Upper lobe of right lung (tissue), 1 donor: ENCODE measurements at regions not wholly inside any gene's neighbourhood (a gene's known extent, or its start where the extent isn't known, plus 50 kb on each side); places are given as distances from the start of the nearest gene placed in this dataset.

ENCODE experiments used
- ATAC-seq: fragments of 200-7000 bp; cut with Tn5 transposase; one replicate; pipeline ENCODE4 v1.9.1; 2020; ENCODE audit warnings: mild to moderate bottlenecking, moderate library complexity
- DNase-seq: peaks from one replicate; pipeline ENCODE4 v3.0.0-alpha.2; 2020
- H3K27ac ChIP-seq: fragments of 200-600 bp; one replicate; pipeline ENCODE4 v1.8.0; 2022
- H3K27me3 ChIP-seq: fragments of 200-600 bp; one replicate; pipeline ENCODE4 v1.8.0; 2022; ENCODE audit warnings: mild to moderate bottlenecking
- H3K36me3 ChIP-seq: fragments of 200-600 bp; one replicate; pipeline ENCODE4 v1.8.0; 2022
- H3K4me1 ChIP-seq: fragments of 200-600 bp; one replicate; pipeline ENCODE4 v1.8.0; 2022
- H3K4me3 ChIP-seq: fragments of 200-600 bp; one replicate; pipeline ENCODE4 v1.8.0; 2022; ENCODE audit warnings: mild to moderate bottlenecking
- H3K9me3 ChIP-seq: fragments of 200-600 bp; one replicate; pipeline ENCODE4 v1.8.0; 2022
- intact Hi-C: fragments of 100-400 bp; cut with DNase I; formaldehyde crosslinking; loops from one replicate; pipeline ENCODE4 v1.11.0; 2022
- TF ChIP-seq, protein P1 (sequence below): fragments of 200-600 bp; IDR thresholded peaks from one replicate; pipeline ENCODE4 v1.8.0; 2022; ENCODE audit warnings: antibody characterized with exemption
- donor health status: DM: no; HTN: yes; CAD: no; lungs with severe emphysema.

DNA sequence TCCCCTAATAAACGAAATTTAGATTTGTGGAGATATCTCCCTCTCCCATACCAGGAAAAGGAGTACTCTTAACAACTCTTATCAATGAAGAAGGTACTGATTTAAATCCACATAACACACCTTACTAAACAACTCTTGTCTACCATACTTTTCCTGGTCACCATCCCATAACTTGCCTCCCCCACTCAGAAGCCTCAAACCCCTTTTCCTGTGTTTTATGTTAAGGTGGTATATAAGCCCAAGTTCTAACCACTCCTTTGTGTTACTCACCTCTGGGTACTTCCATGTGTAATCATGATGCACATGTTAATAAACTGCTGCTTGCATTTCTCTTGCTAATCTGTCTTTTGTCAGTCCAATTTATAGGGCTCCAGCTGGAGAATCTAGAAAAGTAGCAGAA lies 330.7 kb downstream of the CD83 start:
- H3K9me3 ChIP-seq = no peaks in the 10 kb centered on the region
- no peaks in the 10 kb centered on the region for H3K36me3 ChIP-seq
- no peak overlapping the region for H3K27ac ChIP-seq
- H3K4me1 ChIP-seq = no peaks in the 10 kb centered on the region
- ATAC-seq (no peak), DNase-seq (no peak)
- no peak overlapping the region for H3K4me3 ChIP-seq
- intact Hi-C loops = no loop called here
- TF ChIP-seq, protein P1, sequence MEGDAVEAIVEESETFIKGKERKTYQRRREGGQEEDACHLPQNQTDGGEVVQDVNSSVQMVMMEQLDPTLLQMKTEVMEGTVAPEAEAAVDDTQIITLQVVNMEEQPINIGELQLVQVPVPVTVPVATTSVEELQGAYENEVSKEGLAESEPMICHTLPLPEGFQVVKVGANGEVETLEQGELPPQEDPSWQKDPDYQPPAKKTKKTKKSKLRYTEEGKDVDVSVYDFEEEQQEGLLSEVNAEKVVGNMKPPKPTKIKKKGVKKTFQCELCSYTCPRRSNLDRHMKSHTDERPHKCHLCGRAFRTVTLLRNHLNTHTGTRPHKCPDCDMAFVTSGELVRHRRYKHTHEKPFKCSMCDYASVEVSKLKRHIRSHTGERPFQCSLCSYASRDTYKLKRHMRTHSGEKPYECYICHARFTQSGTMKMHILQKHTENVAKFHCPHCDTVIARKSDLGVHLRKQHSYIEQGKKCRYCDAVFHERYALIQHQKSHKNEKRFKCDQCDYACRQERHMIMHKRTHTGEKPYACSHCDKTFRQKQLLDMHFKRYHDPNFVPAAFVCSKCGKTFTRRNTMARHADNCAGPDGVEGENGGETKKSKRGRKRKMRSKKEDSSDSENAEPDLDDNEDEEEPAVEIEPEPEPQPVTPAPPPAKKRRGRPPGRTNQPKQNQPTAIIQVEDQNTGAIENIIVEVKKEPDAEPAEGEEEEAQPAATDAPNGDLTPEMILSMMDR = no peak
- H3K27me3 ChIP-seq = no peaks in the 10 kb centered on the region

DNA sequence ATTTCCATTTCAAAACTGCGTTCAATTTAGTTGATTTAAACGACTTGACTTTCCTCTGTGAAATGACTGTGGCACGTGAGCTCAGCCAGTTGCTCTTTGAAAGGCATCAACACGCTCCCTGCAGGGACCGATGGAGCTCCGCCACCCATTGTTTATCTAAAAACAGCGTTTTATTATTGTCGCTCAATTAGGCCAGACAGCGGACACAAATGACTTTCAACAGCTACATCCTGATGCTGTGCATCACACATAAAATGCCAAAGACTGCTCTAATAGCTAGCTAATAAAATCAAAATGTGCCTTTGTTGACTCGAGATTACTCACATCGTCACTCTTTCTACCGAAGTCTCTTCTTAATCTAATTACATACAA lies 332.5 kb downstream of the CD83 start:
- intact Hi-C loops = no loop called here
- H3K4me3 ChIP-seq = no peak overlapping the region

DNA sequence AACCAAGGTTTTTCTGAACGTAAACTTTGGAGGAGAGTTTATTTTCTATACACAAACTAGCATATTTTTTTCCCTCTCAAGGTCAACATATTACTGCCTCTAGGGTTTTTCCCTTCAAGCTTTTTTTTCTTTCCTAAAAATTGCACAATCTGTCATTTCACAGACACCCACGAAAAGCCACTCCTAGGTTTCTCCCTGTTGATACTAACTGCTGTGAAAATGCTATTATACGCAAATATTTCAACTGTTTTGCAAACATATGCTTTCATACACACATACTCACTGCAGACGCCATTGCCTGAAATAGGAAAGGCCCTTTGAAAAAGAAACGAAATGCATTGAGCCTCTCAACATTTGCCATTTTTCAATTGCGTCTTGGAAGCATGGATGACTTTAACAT lies 333.0 kb downstream of the CD83 start:
- Histone ChIP-seq H3K36me3 (no peaks in the 10 kb centered on the region), H3K27ac (no peak overlapping the region), H3K4me1 (no peaks in the 10 kb centered on the region), H3K4me3 (no peak overlapping the region), H3K9me3 (no peaks in the 10 kb centered on the region), H3K27me3 (no peaks in the 10 kb centered on the region)
- ATAC-seq (no peak), DNase-seq (no peak)
- TF ChIP-seq, protein P1 = no peak
- intact Hi-C loops = no loop called here

More for the DNA sequence above, 332.5 kb downstream of the CD83 start:
- DNase-seq (no peak), ATAC-seq (no peak)
- Histone ChIP-seq H3K36me3 (no peaks in the 10 kb centered on the region), H3K27ac (no peak overlapping the region), H3K4me1 (no peaks in the 10 kb centered on the region), H3K9me3 (no peaks in the 10 kb centered on the region), H3K27me3 (no peaks in the 10 kb centered on the region)
- TF ChIP-seq, protein P1 = no peak

DNA sequence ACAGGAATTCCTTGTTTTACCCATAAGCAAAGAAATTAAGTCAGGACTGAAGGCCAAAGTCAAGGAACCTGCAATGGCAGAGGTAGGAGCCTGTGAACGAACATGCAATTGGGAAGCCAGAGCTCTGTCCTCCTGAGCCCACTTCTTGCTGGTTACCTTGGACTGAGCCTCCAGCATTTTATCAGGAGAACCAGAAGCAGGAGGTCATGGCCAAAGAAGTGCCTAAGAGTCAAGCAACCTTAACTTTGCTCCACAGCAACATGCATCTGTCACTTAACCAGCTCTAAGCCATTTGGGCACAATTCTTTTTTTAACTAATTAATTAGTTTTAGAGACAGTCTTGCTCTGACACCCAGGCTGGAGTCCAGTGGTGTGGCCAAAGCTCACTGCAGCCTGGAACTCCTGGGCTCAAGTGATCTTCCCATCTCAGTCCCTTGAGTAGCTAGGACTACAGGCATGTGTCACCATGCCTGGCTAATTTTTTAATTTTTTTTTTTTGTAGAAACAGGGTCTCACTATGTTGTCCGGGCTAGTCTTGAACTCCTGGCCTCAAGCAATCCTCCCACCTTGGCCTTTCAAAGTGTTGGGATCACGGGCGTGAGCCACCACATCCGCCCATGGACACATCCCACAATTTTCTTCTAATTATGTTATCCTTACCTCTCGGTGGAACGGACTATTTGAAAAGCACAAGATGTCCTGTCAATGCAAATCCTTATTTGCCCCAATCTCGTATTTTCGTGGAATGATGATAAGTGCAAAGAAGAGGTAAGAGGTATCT lies 334.2 kb downstream of the CD83 start:
- no peak for ATAC-seq
- Histone ChIP-seq H3K36me3 (no peaks in the 10 kb centered on the region), H3K27me3 (no peaks in the 10 kb centered on the region), H3K27ac (no peak overlapping the region), H3K4me3 (no peak overlapping the region), H3K9me3 (no peaks in the 10 kb centered on the region), H3K4me1 (no peaks in the 10 kb centered on the region)
- TF ChIP-seq, protein P1 = no peak
- intact Hi-C loops = no loop called here
- DNase-seq = no peak

DNA sequence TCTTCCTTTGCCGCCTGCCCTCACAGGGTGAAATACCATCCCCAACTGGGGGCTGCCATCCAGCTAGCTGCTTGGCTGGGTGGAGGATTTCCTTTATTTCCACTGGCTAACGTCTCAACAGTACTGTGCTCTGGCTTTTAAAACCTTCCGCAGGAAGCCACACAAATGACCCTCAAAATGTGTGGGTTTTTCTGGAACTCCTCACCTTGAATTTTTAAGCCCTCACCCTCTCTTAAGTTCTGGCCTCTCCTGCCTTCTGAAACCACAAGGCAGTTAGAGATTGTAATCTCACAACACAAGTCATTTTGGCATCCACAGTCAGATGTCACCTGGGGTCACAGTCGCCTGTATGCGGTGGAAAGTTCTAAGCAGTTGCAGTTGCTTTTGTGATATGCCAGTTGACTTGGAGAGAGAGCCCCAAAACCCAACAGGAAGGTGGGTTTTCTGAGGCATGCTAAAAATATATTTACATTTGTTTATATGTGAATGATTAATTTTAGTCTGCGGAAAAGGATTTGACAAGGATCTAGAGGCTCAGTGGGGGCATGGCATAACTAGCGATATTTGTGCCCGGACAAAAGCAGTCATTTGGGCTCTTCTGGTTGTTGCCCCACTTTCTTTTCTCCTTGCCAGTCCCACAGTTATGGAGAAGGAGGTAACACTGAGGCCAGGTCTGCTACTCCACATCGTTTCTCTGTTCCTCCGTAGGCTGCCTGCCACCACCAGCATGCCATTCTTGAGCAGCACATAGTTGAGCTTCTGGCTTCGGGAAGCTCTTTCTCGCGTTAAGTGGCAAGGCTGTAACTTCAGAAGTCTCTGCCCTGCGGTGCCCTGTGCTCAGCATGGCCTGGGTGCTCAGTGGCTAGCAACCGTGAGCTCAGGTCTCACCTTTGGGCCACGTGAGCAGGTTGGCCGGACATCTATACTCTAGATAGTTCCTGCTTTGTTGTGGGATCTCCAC lies 335.3 kb downstream of the CD83 start:
- ATAC-seq (no peak), DNase-seq (no peak)
- Histone ChIP-seq H3K4me3 (no peak overlapping the region), H3K27ac (no peak overlapping the region), H3K9me3 (no peaks in the 10 kb centered on the region), H3K4me1 (no peaks in the 10 kb centered on the region), H3K36me3 (no peaks in the 10 kb centered on the region), H3K27me3 (no peaks in the 10 kb centered on the region)
- TF ChIP-seq, protein P1 = no peak
- intact Hi-C loops = no loop called here
